ENCODE measurements at regions not wholly inside any gene's neighbourhood (a gene's known extent, or its start where the extent isn't known, plus 50 kb on each side); places are given as distances from the start of the nearest gene placed in this dataset.
"Not testable (repeated sequence)": the region's sequence is repeated elsewhere in the genome, so short reads cannot be mapped to it uniquely, and the experiment has no call there.

- intact Hi-C loops (cut with DNase I) = no loop called here
- Histone ChIP-seq H3K27ac (no peak overlapping the region), H3K36me3 (no peaks in the 10 kb centered on the region), H3K4me3 (no peak overlapping the region), H3K4me1 (no peaks in the 10 kb centered on the region), H3K27me3 (no peaks in the 10 kb centered on the region), H3K9me3 (no peaks in the 10 kb centered on the region)
- DNase-seq (no peak), ATAC-seq (no peak)
- TF ChIP-seq CTCF (IDR thresholded peaks at IDR 0.05) = no peak
Observed at GRCh38 chr12:75684678-75685616, 173.5 kb upstream of the KRR1 start.

- ATAC-seq; H3K36me3 ChIP-seq; H3K27me3 ChIP-seq; H3K9me3 ChIP-seq; H3K4me1 ChIP-seq; DNase-seq; intact Hi-C loops (cut with DNase I); H3K27ac ChIP-seq; H3K4me3 ChIP-seq: not testable (repeated sequence)
Observed at GRCh38 chr12:75683995-75684586, 172.7 kb upstream of the KRR1 start.

DNA sequence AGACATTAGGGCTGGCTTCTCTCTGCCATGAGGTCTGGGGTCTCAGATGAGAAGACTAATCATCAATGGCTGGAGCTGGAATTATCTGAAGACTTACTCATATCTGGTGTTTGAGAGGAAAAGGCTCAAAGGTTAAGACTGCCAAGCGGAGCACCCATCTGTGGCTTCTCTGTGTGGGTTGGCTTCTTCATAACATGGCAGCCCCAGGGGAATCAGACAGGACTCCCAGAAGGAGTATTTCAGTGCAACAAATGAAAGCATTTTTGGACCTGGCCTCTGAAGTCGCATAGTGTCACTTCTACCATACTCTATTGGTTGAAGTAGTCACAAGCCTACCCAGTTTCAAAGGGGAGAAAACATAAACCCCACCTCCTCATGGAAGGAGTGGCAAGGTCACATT, 171.8 kb upstream of the KRR1 start:
- DNase-seq (no peak), ATAC-seq (no peak)
- no peak for TF ChIP-seq CTCF (IDR thresholded peaks at IDR 0.05)
- H3K4me3 ChIP-seq = no peak overlapping the region
- H3K27me3 ChIP-seq = no peaks in the 10 kb centered on the region
- no peaks in the 10 kb centered on the region for H3K9me3 ChIP-seq
- H3K27ac ChIP-seq = no peak overlapping the region
- no peaks in the 10 kb centered on the region for H3K4me1 ChIP-seq
- H3K36me3 ChIP-seq = no peaks in the 10 kb centered on the region
- intact Hi-C loops (cut with DNase I) = no loop called here

DNA sequence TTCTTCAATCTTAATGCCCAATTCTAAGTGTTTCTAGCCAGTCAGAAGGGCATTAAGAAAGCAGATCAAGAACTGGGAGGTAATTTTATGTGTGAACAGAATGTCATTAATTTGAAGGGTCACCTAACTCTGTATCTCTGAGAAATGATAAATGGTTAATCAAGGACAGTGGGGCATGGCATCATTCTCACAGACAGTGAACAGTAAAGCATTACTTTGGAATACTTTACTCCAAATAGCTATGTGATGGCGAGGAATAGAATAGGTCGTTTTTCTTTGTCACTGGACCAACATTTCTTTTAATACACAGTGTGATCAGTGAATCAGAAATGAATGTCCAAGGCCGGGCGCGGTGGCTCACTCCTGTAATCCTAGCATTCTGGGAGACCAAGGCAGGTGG, 166.1 kb upstream of the KRR1 start:
- no peak for DNase-seq
- intact Hi-C loops (cut with DNase I) = no loop called here
- Histone ChIP-seq H3K36me3 (no peaks in the 10 kb centered on the region), H3K27ac (no peak overlapping the region), H3K4me3 (no peak overlapping the region), H3K27me3 (no peaks in the 10 kb centered on the region), H3K4me1 (no peaks in the 10 kb centered on the region), H3K9me3 (no peaks in the 10 kb centered on the region)
- no peak for ATAC-seq
- no peak for TF ChIP-seq CTCF (IDR thresholded peaks at IDR 0.05)

DNA sequence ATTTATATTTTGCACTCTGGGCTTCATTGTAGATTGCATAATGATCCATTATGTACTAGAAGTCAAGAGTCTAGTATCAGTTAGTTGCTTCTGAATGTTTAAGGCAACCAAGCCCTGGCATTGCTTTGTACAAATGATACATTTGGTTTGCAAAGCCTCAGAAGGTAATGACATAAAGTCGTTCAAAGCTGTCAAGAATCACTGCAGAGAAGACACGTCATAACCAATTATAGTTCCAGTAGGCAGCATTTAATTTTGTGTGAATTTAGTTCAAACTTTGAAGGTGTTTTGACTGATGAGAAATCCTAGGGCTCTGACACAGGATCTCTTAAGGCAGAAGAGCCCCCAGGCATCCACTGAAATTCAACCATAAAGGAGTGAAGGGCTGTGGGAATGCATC, 163.0 kb upstream of the KRR1 start:
- no peak overlapping the region for H3K4me3 ChIP-seq
- H3K27me3 ChIP-seq = no peaks in the 10 kb centered on the region
- no peaks in the 10 kb centered on the region for H3K4me1 ChIP-seq
- H3K9me3 ChIP-seq = no peaks in the 10 kb centered on the region
- no peak for ATAC-seq
- DNase-seq = no peak
- H3K27ac ChIP-seq = no peak overlapping the region
- intact Hi-C loops (cut with DNase I) = no loop called here
- H3K36me3 ChIP-seq = no peaks in the 10 kb centered on the region
- TF ChIP-seq CTCF (IDR thresholded peaks at IDR 0.05) = no peak

DNA sequence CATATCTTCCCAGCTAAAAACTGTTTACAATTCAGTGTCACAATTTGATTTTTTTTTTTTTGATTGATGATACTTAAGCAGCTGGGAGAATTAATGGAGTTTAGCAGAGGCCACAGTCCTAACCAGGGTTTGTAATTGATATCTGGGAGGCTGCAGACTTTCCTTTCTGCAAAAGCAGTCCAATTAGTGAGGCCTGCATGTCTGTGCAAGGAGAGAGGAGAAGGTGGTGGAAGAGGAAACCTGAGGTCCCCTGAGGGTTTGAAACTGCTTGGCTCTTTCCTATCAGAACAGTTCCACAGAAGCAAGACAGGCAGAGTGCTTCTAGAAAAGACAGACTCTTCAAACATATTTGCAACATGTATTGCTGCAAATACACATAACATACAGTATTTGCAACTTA, 160.8 kb upstream of the KRR1 start:
- no peak for ATAC-seq
- TF ChIP-seq CTCF (IDR thresholded peaks at IDR 0.05) = no peak
- intact Hi-C loops (cut with DNase I) = no loop called here

More for the DNA sequence above, 160.8 kb upstream of the KRR1 start:
- no peak for DNase-seq
- H3K4me3 ChIP-seq = no peak overlapping the region
- H3K36me3 ChIP-seq = no peaks in the 10 kb centered on the region
- no peaks in the 10 kb centered on the region for H3K9me3 ChIP-seq
- H3K4me1 ChIP-seq = no peaks in the 10 kb centered on the region
- no peak overlapping the region for H3K27ac ChIP-seq
- no peaks in the 10 kb centered on the region for H3K27me3 ChIP-seq
